H9 (cell line): ENCODE measurements at regions not wholly inside any gene's neighbourhood (a gene's known extent, or its start where the extent isn't known, plus 50 kb on each side); places are given as distances from the start of the nearest gene placed in this dataset.

Experiments used
- DNase-seq: peaks from one replicate; pipeline ENCODE4 v3.0.0-alpha.2; 2017
- H2AFZ ChIP-seq: one replicate; pipeline ENCODE4 v1.6.1; 2013; ENCODE audit warnings: mild to moderate bottlenecking, low read length, control low read depth, moderate library complexity
- H2AK5ac ChIP-seq: 2 replicates; pipeline ENCODE4 v1.6.1; 2013; ENCODE audit warnings: low read length, control low read depth, mixed read lengths; ENCODE audit not compliant: insufficient read length
- H2BK120ac ChIP-seq: one replicate; pipeline ENCODE4 v1.6.1; 2013; ENCODE audit warnings: low read depth, mild to moderate bottlenecking, low read length, control low read depth, inconsistent platforms; ENCODE audit not compliant: poor library complexity, severe bottlenecking
- H2BK12ac ChIP-seq: 2 replicates; pipeline ENCODE4 v1.6.1; 2013; ENCODE audit warnings: low read length, control low read depth, mixed read lengths, low read depth; ENCODE audit not compliant: insufficient read length
- H2BK15ac ChIP-seq: 2 replicates; pipeline ENCODE4 v1.6.1; 2013; ENCODE audit warnings: low read depth, low read length, control low read depth
- H2BK20ac ChIP-seq: one replicate; pipeline ENCODE4 v1.6.1; 2013; ENCODE audit warnings: low read depth, mild to moderate bottlenecking, low read length, control low read depth, inconsistent platforms; ENCODE audit not compliant: poor library complexity, severe bottlenecking
- H2BK5ac ChIP-seq: 2 replicates; pipeline ENCODE4 v1.6.1; 2013; ENCODE audit warnings: low read length, control low read depth, mixed read lengths; ENCODE audit not compliant: insufficient read length
- H3K14ac ChIP-seq: 2 replicates; pipeline ENCODE4 v1.6.1; 2013; ENCODE audit warnings: low read length, control low read depth; ENCODE audit not compliant: insufficient read depth
- H3K18ac ChIP-seq: 2 replicates; pipeline ENCODE4 v1.6.1; 2013; ENCODE audit warnings: low read depth, mild to moderate bottlenecking, mixed read lengths, low read length, control low read depth; ENCODE audit not compliant: insufficient read length
- H3K23ac ChIP-seq: 2 replicates; pipeline ENCODE4 v1.6.1; 2013; ENCODE audit warnings: low read length, control low read depth, mixed read lengths, low read depth; ENCODE audit not compliant: insufficient read length
- H3K23me2 ChIP-seq: 2 replicates; pipeline ENCODE4 v1.6.1; 2013; ENCODE audit warnings: low read depth, mild to moderate bottlenecking, mixed read lengths, low read length, control low read depth; ENCODE audit not compliant: insufficient read length, poor library complexity, severe bottlenecking
- H3K27ac ChIP-seq: 2 replicates; pipeline ENCODE4 v1.5.1; 2013; ENCODE audit warnings: low read length, control low read depth, mixed read lengths, low read depth; ENCODE audit not compliant: insufficient read length
- H3K27me3 ChIP-seq: 2 replicates; pipeline ENCODE4 v1.6.1; 2013; ENCODE audit warnings: low read length, control low read depth, inconsistent platforms; ENCODE audit not compliant: insufficient read depth
- H3K4ac ChIP-seq: 2 replicates; pipeline ENCODE4 v1.6.1; 2013; ENCODE audit warnings: low read depth, mild to moderate bottlenecking, control low read depth, inconsistent platforms, low read length, moderate library complexity
- H3K4me1 ChIP-seq: 2 replicates; pipeline ENCODE4 v1.6.1; 2013; ENCODE audit warnings: low read length, control low read depth, inconsistent platforms; ENCODE audit not compliant: insufficient read depth
- H3K4me2 ChIP-seq: 2 replicates; pipeline ENCODE4 v1.6.1; 2013; ENCODE audit warnings: low read length, control low read depth, mixed read lengths; ENCODE audit not compliant: insufficient read length, insufficient read depth
- H3K56ac ChIP-seq: 2 replicates; pipeline ENCODE4 v1.6.1; 2013; ENCODE audit warnings: low read depth, mild to moderate bottlenecking, mixed read lengths, low read length, control low read depth; ENCODE audit not compliant: insufficient read length
- H3K79me1 ChIP-seq: 2 replicates; pipeline ENCODE4 v1.6.1; 2013; ENCODE audit warnings: low read depth, mild to moderate bottlenecking, moderate library complexity, low read length, control low read depth, inconsistent platforms; ENCODE audit not compliant: insufficient read depth, poor library complexity, severe bottlenecking
- H3K79me2 ChIP-seq: 2 replicates; pipeline ENCODE4 v1.6.1; 2013; ENCODE audit warnings: low read length, control low read depth, inconsistent platforms; ENCODE audit not compliant: insufficient read depth
- H3K9ac ChIP-seq: 2 replicates; pipeline ENCODE4 v1.6.1; 2013; ENCODE audit warnings: low read length, control low read depth, mixed read lengths; ENCODE audit not compliant: insufficient read length; ENCODE audit errors: extremely low read depth
- H3K9me3 ChIP-seq: one replicate; pipeline ENCODE4 v1.6.1; 2013; ENCODE audit warnings: low read depth, low read length, inconsistent platforms; ENCODE audit not compliant: control insufficient read depth
- H3T11ph ChIP-seq: one replicate; pipeline ENCODE4 v1.6.1; 2013; ENCODE audit warnings: mild to moderate bottlenecking, low read length, control low read depth, inconsistent platforms
- H4K20me1 ChIP-seq: one replicate; pipeline ENCODE4 v1.6.1; 2013; ENCODE audit not compliant: control insufficient read depth, insufficient read length, insufficient read depth
- H4K5ac ChIP-seq: 2 replicates; pipeline ENCODE4 v1.6.1; 2013; ENCODE audit warnings: low read depth, mild to moderate bottlenecking, mixed read lengths, low read length, control low read depth; ENCODE audit not compliant: insufficient read length
- H4K8ac ChIP-seq: replicated peaks from 2 replicates; pipeline ENCODE4 v1.6.1; 2013; ENCODE audit warnings: low read length, control low read depth, mixed read lengths, low read depth; ENCODE audit not compliant: insufficient read length
- H4K91ac ChIP-seq: 2 replicates; pipeline ENCODE4 v1.6.1; 2013; ENCODE audit warnings: low read depth, mild to moderate bottlenecking, moderate library complexity, mixed read lengths, low read length, control low read depth; ENCODE audit not compliant: insufficient read length
- H3K27ac Mint-ChIP-seq, 3 experiments: 2 replicates in 2 of 3; 3 replicates in 1 of 3; pipeline ENCODE4 v1.8.0; 2020 to 2021; ENCODE audit warnings: mixed read lengths in 3 of 3, mild to moderate bottlenecking in 1 of 3, moderate library complexity in 1 of 3
- H3K27me3 Mint-ChIP-seq: 2 replicates; pipeline ENCODE4 v1.8.0; 2021; ENCODE audit warnings: low read depth, mild to moderate bottlenecking, moderate library complexity, mixed read lengths
- H3K36me3 Mint-ChIP-seq, 3 experiments: 2 replicates in 2 of 3; 3 replicates in 1 of 3; pipeline ENCODE4 v1.8.0; 2020 to 2021; ENCODE audit warnings: low read depth in 3 of 3, mixed read lengths in 3 of 3; ENCODE audit not compliant: insufficient read depth in 1 of 3
- H3K4me1 Mint-ChIP-seq, 2 experiments: 2 replicates each; pipeline ENCODE4 v1.8.0; 2020; ENCODE audit warnings: mixed read lengths in 2 of 2
- H3K4me3 Mint-ChIP-seq, 2 experiments: 2 replicates in 1 of 2; 3 replicates in 1 of 2; pipeline ENCODE4 v1.8.0; 2020 to 2021; ENCODE audit warnings: mild to moderate bottlenecking in 2 of 2, mixed read lengths in 2 of 2, moderate library complexity in 1 of 2
- H3K9me3 Mint-ChIP-seq, 2 experiments: 2 replicates in 1 of 2; 3 replicates in 1 of 2; pipeline ENCODE4 v1.8.0; 2020; ENCODE audit warnings: mild to moderate bottlenecking in 2 of 2, mixed read lengths in 2 of 2, moderate library complexity in 1 of 2
- whole genome bisulfite sequencing: extraction: QIAGEN DNeasy Blood & Tissue Kit; methylation state at CpG from one replicate; pipeline ENCODE4 v1.1.7; 2013; ENCODE audit warnings: missing lambda C conversion rate, low lambda C conversion rate, mixed read lengths; ENCODE audit not compliant: insufficient read length; ENCODE audit errors: extremely low coverage; 5-methylcytosine and 5-hydroxymethylcytosine counted together
- TF ChIP-seq, protein P1 (sequence below): fragments of 200-600 bp; sonication (generic); conservative IDR thresholded peaks from 3 replicates; pipeline ENCODE4 v1.8.0; 2021; ENCODE audit warnings: antibody characterized with exemption, mild to moderate bottlenecking

DNA sequence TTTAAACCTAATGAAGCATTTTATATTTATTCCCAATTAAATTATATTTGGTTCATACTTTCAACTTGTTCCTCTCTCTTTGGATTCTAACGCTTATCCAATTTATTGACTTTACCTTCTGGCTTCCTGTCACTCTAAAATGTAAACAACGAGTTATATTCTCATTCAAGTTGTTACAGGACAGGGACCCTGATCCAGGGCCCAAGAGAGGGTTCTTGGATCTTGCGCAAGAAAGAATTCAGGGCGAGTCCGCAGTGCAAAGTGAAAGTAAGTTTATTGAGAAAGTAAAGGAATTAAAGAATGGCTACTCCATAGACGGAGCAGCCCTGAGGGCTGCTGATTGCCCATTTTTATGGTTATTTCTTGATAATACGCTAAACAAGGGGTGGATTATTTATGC lies 405.6 kb upstream of the API5 start:
- H3K79me2 ChIP-seq, result no peaks in the 10 kb centered on the region
- no peak overlapping the region for H3K4me2 ChIP-seq
- Mint-ChIP-seq H3K9me3 (peaks cover 8 to 18% of the 10 kb centered on the region in 2 experiments; a peak in 4 of 5 replicates), H3K4me1 (no peaks in the 10 kb centered on the region), H3K27me3 (no peaks in the 10 kb centered on the region), H3K4me3 (no peak overlapping the region), H3K36me3 (peaks cover 0 to 7% (median 0%) of the 10 kb centered on the region in 3 experiments; a peak in 1 of 7 replicates), H3K27ac (no peak overlapping the region)
- no peak overlapping the region for H4K8ac ChIP-seq
- no peak overlapping the region for H2BK5ac ChIP-seq
- WGBS, result no CpG with 5 or more reads among the region's 7 CpGs
- no peak overlapping the region for H3K56ac ChIP-seq
- no peak overlapping the region for H3K23ac ChIP-seq
- no peak overlapping the region for H2BK20ac ChIP-seq
- no peak overlapping the region for H3T11ph ChIP-seq
- H3K18ac ChIP-seq, result no peak overlapping the region
- H2BK12ac ChIP-seq, result no peak overlapping the region
- H2AK5ac ChIP-seq, result no peak overlapping the region
- no peak overlapping the region for H2BK15ac ChIP-seq
- TF ChIP-seq, protein P1, sequence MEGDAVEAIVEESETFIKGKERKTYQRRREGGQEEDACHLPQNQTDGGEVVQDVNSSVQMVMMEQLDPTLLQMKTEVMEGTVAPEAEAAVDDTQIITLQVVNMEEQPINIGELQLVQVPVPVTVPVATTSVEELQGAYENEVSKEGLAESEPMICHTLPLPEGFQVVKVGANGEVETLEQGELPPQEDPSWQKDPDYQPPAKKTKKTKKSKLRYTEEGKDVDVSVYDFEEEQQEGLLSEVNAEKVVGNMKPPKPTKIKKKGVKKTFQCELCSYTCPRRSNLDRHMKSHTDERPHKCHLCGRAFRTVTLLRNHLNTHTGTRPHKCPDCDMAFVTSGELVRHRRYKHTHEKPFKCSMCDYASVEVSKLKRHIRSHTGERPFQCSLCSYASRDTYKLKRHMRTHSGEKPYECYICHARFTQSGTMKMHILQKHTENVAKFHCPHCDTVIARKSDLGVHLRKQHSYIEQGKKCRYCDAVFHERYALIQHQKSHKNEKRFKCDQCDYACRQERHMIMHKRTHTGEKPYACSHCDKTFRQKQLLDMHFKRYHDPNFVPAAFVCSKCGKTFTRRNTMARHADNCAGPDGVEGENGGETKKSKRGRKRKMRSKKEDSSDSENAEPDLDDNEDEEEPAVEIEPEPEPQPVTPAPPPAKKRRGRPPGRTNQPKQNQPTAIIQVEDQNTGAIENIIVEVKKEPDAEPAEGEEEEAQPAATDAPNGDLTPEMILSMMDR, result no peak
- no peak overlapping the region for H3K4ac ChIP-seq
- H2AFZ ChIP-seq, result no peak overlapping the region
- no peak overlapping the region for H3K27ac ChIP-seq
- H3K9me3 ChIP-seq, result no peaks in the 10 kb centered on the region
- H2BK120ac ChIP-seq, result no peak overlapping the region
- no peak overlapping the region for H4K91ac ChIP-seq
- no peaks in the 10 kb centered on the region for H3K27me3 ChIP-seq
- DNase-seq, result no peak
- H3K4me1 ChIP-seq, result no peaks in the 10 kb centered on the region
- H3K14ac ChIP-seq, result no peak overlapping the region
- H3K23me2 ChIP-seq, result no peaks in the 10 kb centered on the region
- H4K5ac ChIP-seq, result no peak overlapping the region
- no peaks in the 10 kb centered on the region for H3K79me1 ChIP-seq
- H4K20me1 ChIP-seq, result no peaks in the 10 kb centered on the region
- H3K9ac ChIP-seq, result no peak overlapping the region
